IPS DF 6.9 (cell line): ENCODE measurements at regions not wholly inside any gene's neighbourhood (a gene's known extent, or its start where the extent isn't known, plus 50 kb on each side); places are given as distances from the start of the nearest gene placed in this dataset.

Experiments
- DNase-seq: peaks from one replicate; pipeline ENCODE4 v3.0.0-alpha.2; 2013; ENCODE audit warnings: low read depth, low spot score
- H3K27ac ChIP-seq: one replicate; pipeline ENCODE4 v1.5.1; 2013; ENCODE audit warnings: low read length, control low read depth
- H3K27me3 ChIP-seq: 2 replicates; pipeline ENCODE4 v1.6.1; 2013; ENCODE audit warnings: mild to moderate bottlenecking, low read length; ENCODE audit not compliant: control insufficient read depth, insufficient read depth
- H3K36me3 ChIP-seq: 2 replicates; pipeline ENCODE4 v1.6.1; 2013; ENCODE audit warnings: low read length; ENCODE audit not compliant: control insufficient read depth, insufficient read depth
- H3K4me1 ChIP-seq: 2 replicates; pipeline ENCODE4 v1.6.1; 2013; ENCODE audit warnings: low read length; ENCODE audit not compliant: control insufficient read depth, insufficient read depth
- H3K4me3 ChIP-seq: 2 replicates; pipeline ENCODE4 v1.5.1; 2013; ENCODE audit warnings: mild to moderate bottlenecking, low read length
- H3K9me3 ChIP-seq: 2 replicates; pipeline ENCODE4 v1.6.1; 2013; ENCODE audit warnings: low read length, inconsistent platforms; ENCODE audit not compliant: control insufficient read depth, insufficient read depth
- WGBS: extraction: QIAGEN DNeasy Blood & Tissue Kit; methylation state at CpG from one replicate; pipeline ENCODE4 v1.1.7; 2013; ENCODE audit warnings: mixed read lengths, missing lambda C conversion rate; ENCODE audit not compliant: insufficient read length, insufficient coverage; 5-methylcytosine and 5-hydroxymethylcytosine counted together

GRCh38 chr7:125386211-125386610 lies 456.6 kb upstream of the POT1 start:
- no peaks in the 10 kb centered on the region for H3K9me3 ChIP-seq
- WGBS, result no CpG with 5 or more reads among the region's 3 CpGs
- H3K4me1 ChIP-seq, result no peaks in the 10 kb centered on the region
- no peak overlapping the region for H3K27ac ChIP-seq
- H3K36me3 ChIP-seq, result no peaks in the 10 kb centered on the region
- H3K27me3 ChIP-seq, result no peaks in the 10 kb centered on the region
- no peak overlapping the region for H3K4me3 ChIP-seq
- DNase-seq, result no peak

- Histone ChIP-seq H3K36me3 (no peaks in the 10 kb centered on the region), H3K9me3 (no peaks in the 10 kb centered on the region), H3K27me3 (no peaks in the 10 kb centered on the region), H3K4me3 (no peak overlapping the region), H3K4me1 (no peaks in the 10 kb centered on the region), H3K27ac (no peak overlapping the region)
- no peak for DNase-seq
- no CpG with 5 or more reads among the region's 2 CpGs for WGBS
Observed at GRCh38 chr7:125383324-125383723, 453.7 kb upstream of the POT1 start.

- no CpG with 5 or more reads among the region's 1 CpG for WGBS
- Histone ChIP-seq H3K27me3 (no peaks in the 10 kb centered on the region), H3K4me3 (no peak overlapping the region), H3K4me1 (no peaks in the 10 kb centered on the region), H3K27ac (no peak overlapping the region), H3K36me3 (no peaks in the 10 kb centered on the region), H3K9me3 (no peaks in the 10 kb centered on the region)
- no peak for DNase-seq
Observed at GRCh38 chr7:125382401-125382800, 452.8 kb upstream of the POT1 start.

DNA sequence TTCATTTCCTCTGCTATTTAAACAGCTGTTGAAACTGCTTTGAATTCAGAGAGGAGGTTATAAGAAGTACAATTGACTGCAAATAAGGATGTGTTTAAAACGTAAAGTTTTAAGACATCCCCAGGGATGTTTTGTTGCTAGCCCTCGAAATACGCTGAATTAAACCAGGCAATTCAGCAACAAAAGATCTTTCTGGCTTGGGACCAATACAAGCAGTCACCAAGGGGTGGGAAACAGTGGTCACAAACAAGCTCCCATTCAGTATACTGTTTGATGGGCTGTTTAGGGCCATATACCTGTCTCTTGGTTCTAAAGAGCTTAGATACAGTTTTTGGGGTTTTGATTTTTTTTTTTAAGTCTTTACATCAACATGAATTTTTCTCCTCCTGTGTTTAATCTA lies 446.3 kb upstream of the POT1 start:
- WGBS, result no CpG with 5 or more reads among the region's 3 CpGs
- no peak overlapping the region for H3K27ac ChIP-seq
- no peak for DNase-seq

DNA sequence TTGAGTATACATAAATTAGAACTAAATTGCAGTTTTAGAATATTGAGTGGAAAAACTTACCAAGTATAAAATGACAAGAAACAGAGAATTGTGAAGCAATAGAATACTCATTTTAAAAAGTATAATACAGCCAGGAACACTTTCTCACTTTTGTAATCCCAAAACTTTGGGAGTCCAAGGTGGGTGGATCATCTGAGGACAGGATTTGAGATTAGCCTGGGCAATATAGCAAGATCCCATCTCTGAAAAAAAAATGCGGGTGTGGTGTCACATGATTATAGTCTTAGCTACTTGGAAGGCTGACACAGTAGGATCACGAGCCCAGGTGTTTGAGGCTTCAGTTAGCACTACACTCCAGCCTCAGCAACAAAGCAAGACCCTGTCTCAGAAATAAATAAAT lies 440.9 kb upstream of the POT1 start:
- Histone ChIP-seq H3K4me3 (no peak overlapping the region), H3K27ac (no peak overlapping the region), H3K36me3 (no peaks in the 10 kb centered on the region), H3K27me3 (no peaks in the 10 kb centered on the region), H3K4me1 (no peaks in the 10 kb centered on the region), H3K9me3 (no peaks in the 10 kb centered on the region)
- no peak for DNase-seq
- no CpG with 5 or more reads among the region's 2 CpGs for WGBS

More for the DNA sequence above, 446.3 kb upstream of the POT1 start:
- Histone ChIP-seq H3K27me3 (no peaks in the 10 kb centered on the region), H3K4me3 (no peak overlapping the region), H3K4me1 (no peaks in the 10 kb centered on the region), H3K9me3 (no peaks in the 10 kb centered on the region), H3K36me3 (no peaks in the 10 kb centered on the region)

GRCh38 chr7:125363873-125364272 lies 434.2 kb upstream of the POT1 start:
- H3K4me3 ChIP-seq, result no peak overlapping the region
- no peak for DNase-seq
- no peaks in the 10 kb centered on the region for H3K9me3 ChIP-seq
- H3K27ac ChIP-seq, result no peak overlapping the region
- no peaks in the 10 kb centered on the region for H3K36me3 ChIP-seq
- H3K27me3 ChIP-seq, result no peaks in the 10 kb centered on the region
- no CpG with 5 or more reads among the region's 4 CpGs for WGBS
- H3K4me1 ChIP-seq, result no peaks in the 10 kb centered on the region

DNA sequence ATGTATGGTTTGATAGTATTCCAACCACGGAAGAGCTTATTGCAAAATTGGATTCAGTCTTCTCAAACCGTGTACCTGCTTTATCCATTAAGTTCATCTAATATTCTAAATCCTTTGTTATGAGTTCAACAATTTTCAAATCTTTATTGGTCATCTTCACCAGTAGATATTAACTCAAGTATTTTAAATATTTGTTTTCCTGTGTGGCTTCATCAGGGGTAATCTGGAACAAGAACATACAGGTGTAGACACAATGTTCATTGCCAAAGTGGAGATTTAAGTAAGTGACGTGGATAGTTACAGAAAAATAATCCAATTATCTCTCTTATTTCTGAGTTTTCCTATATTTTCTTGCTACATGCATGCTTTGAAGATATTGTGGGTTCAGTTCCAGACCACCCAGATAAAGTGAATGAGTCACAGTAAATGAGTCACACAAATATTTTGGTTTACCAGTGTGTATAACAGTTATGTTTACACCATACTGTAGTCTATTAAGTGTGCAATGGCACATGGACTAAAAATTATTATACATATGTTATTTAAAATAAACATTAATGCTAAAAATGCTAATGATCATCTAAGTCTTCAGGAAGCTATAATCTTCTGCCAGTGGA lies 429.0 kb upstream of the POT1 start:
- H3K4me1 ChIP-seq, result no peaks in the 10 kb centered on the region
- no CpG with 5 or more reads among the region's 3 CpGs for WGBS
- no peak overlapping the region for H3K27ac ChIP-seq
- no peak for DNase-seq
- H3K4me3 ChIP-seq, result no peak overlapping the region
- H3K36me3 ChIP-seq, result no peaks in the 10 kb centered on the region
- H3K27me3 ChIP-seq, result no peaks in the 10 kb centered on the region
- H3K9me3 ChIP-seq, result no peaks in the 10 kb centered on the region

DNA sequence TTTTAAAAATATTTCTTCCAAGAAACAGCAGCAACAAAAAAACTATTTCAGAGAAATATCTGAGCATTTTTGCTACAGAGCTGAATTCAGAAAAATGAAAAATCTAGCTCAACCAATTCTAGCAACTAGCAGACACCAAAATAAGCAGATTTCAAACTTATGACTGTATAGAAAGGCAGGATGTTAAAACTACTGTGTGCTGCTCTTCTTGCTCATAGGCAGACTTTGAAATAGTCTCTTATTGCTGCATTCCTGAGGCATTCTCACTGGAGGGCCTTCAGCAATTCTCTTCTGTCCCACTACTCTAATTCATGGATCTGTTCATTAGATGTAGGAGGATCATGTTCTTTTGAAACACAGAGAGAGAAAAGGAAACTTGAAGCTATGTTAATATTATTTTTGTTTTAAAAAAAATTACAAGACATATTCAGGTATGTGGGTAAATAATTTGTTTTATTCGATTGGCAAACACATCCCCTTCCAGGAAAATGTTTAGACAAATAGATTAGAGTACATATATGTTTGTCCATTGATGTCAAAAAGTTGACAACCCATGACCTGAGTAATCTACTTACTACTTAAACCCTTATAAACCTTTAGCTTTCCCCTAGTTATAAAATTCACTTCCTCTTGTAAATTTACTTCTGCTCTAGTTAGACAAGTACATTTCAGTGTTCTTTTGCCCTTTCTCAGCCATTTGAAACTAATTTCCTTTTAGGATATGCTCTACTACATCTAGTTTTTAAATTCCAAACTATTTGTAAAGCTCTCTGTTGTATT lies 428.2 kb upstream of the POT1 start:
- Histone ChIP-seq H3K4me3 (no peak overlapping the region), H3K27me3 (no peaks in the 10 kb centered on the region), H3K27ac (no peak overlapping the region), H3K9me3 (no peaks in the 10 kb centered on the region), H3K36me3 (no peaks in the 10 kb centered on the region), H3K4me1 (no peaks in the 10 kb centered on the region)
- no CpG with 5 or more reads among the region's 1 CpG for WGBS
- DNase-seq, result no peak

GRCh38 chr7:125355899-125356298 lies 426.3 kb upstream of the POT1 start:
- WGBS, result no CpG with 5 or more reads among the region's 6 CpGs
- no peaks in the 10 kb centered on the region for H3K9me3 ChIP-seq
- no peak overlapping the region for H3K27ac ChIP-seq
- no peaks in the 10 kb centered on the region for H3K27me3 ChIP-seq
- H3K4me3 ChIP-seq, result no peak overlapping the region
- no peaks in the 10 kb centered on the region for H3K4me1 ChIP-seq
- no peak for DNase-seq
- H3K36me3 ChIP-seq, result no peaks in the 10 kb centered on the region

DNA sequence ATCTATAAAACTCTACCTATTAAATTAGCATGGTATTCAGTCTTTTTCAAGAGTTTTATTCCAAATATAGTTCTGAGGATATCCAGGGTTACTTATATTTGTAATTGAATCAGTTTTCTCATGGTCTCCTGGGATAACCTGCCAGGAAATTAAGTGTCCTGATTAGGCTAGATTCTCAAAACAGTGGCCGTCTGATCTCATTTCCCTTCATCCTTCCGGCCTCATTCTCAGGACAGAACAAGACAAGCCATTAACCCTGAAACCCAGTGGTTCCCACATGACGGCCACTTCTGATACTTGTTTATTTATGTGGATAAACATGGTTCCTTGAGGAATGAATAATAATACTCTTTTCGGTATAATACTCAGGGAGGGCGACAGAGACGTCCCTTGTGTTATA lies 417.6 kb upstream of the POT1 start:
- H3K27ac ChIP-seq, result no peak overlapping the region
- no peaks in the 10 kb centered on the region for H3K9me3 ChIP-seq
- DNase-seq, result no peak
- H3K36me3 ChIP-seq, result no peaks in the 10 kb centered on the region
- H3K27me3 ChIP-seq, result no peaks in the 10 kb centered on the region
- no peaks in the 10 kb centered on the region for H3K4me1 ChIP-seq
- no CpG with 5 or more reads among the region's 6 CpGs for WGBS
- H3K4me3 ChIP-seq, result no peak overlapping the region

DNA sequence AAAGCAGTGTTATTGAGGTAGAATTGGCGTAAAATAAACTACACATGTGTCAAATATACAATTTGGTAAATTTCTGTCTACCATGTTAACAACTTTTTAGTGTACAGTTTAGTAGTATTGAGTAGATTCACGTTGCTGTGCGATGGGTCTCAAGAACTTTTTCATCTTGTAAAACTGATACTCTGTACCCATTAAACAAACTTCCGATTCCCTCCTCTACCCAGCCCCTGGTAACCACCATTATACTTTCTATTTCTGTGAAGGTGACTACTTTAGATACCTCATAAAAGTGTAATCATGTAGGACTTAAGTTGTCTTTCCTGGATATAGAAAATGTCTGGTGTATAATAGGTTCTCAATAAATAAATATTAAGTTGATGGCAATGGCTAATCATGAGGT lies 408.5 kb upstream of the POT1 start:
- WGBS, result no CpG with 5 or more reads among the region's 4 CpGs
- Histone ChIP-seq H3K9me3 (no peaks in the 10 kb centered on the region), H3K4me3 (no peak overlapping the region), H3K27ac (no peak overlapping the region), H3K27me3 (no peaks in the 10 kb centered on the region), H3K4me1 (peaks cover 1% of the 10 kb centered on the region; the same call in 1 of the 2 replicates), H3K36me3 (no peaks in the 10 kb centered on the region)
- no peak for DNase-seq
